Non-pigmented ciliary epithelial cell (primary cell): ENCODE measurements at regions not wholly inside any gene's neighbourhood (a gene's known extent, or its start where the extent isn't known, plus 50 kb on each side); places are given as distances from the start of the nearest gene placed in this dataset.
A peak's percentile ranks its signal among the peaks of the same experiment; 100 is the strongest.
"Not testable (repeated sequence)": the region's sequence is repeated elsewhere in the genome, so short reads cannot be mapped to it uniquely, and the experiment has no call there.

ENCODE experiments used
- DNase-seq: peaks from one replicate; pipeline ENCODE4 v3.0.0-alpha.2; 2010; ENCODE audit warnings: low read depth

DNA sequence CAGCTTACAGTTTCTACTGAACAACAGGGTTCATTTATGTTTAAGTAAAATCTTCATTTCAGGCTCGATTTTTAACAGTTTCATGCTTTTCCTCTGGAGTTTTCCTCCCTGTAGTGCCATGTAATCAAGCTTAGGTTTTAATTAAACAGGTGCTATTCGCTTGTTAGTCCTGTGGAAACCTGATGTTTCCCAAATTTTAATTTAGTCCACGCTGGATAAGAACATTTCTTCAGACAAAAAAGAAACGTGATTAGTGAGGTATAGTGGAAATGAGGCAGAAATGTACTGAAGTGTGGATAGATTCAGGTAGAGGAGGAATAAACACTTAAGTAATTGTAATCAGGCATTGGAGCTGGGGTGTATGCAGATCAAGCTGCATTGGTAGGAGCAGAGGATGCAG, 1217.5 kb downstream of the AACS start:
- no peak for DNase-seq

DNA sequence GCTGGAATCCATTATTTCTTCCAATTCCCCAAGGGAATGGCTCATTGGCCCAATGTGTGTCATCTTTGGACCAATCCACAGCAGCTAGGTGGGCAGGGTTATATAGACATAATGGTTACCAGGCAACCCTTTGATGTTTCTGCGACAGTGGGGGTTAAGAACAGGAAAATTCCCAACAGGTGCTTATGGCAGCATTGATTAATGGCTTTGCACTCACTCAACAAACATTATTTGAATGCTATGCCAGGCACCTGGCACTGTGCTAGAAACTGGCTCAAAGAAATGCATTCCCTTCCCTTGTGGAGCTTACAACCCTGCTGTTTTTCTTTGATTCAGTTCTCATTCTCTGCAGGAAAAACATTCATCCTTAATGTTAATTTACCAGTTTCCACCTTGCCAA, 1221.0 kb downstream of the AACS start:
- no peak for DNase-seq

DNA sequence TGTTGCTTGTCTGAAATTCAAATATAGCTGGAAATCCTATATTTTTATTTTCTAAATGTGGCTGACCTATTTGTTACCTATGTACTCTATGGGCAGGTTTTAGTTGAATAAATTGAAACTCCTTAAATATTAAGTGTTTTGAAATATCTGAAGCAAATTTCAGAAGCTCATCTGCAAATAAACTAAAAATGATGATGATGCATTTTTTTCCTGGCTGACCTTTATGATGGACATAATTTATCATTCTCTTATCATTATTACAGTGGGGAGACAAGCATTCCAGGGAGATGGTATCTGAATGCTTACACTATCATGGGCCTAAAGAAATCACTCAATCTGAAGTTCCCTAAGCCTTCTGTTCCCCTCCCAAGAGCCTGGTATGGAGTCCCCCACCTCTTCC, 1225.2 kb downstream of the AACS start:
- no peak for DNase-seq

DNA sequence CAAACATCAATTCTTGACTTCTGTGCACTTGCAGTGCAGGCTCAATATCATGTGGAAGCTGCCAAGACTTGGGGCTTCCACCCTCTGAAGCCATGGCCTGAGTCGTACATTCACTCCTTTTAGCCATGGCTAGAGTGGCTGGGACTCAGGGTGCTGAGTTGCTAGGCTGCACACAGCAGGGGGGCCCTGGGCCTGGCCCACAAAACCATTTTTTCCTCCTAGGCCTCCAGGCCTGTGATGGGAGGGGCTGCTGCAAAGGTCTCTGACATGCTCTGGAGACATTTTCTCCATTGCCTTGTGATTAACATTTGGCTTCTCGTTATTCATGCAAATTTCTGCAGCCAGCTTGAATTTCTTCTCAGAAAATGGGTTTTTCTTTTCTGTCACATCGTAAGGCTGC, 1226.8 kb downstream of the AACS start:
- DNase-seq, result not testable (repeated sequence)

DNA sequence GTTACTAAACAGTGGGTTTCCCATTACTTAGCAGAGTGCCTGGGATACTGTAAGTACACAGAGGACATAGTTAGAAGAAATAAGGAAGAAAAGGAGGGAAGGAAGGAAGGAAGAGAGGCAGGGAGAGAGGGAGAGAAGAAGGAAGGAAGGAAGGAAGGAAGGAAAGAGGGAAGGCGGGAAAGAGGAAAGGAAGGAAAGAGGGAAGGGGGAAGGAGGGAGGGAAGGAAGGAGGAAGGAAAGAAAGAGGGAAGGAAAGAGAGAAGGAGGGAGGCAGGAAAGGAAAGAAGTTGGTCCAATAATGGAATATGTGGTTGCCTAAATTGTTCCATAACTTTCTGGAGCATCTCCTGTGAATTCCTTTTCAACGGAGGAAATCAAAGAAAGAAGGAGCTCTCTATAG, 1230.4 kb downstream of the AACS start:
- no peak for DNase-seq

DNA sequence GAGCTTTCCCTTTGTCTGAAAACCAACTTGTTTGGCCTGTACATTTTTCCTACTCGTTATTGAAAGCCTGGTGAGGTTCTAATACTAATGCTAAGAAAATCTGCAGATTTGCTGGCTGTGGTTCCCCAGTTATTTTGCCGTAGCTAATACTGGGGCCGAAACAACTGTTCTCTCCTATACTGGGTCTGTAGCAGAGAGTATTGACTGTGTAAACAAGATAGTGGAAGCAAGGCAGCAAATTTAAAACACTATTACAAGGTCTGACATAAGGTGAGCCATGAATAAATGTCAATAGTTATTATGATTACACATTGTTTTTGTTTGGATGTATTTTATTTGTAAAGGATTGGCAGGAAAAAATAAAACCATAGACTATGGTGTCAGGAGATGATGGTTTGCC, 1244.0 kb downstream of the AACS start:
- no peak for DNase-seq

DNA sequence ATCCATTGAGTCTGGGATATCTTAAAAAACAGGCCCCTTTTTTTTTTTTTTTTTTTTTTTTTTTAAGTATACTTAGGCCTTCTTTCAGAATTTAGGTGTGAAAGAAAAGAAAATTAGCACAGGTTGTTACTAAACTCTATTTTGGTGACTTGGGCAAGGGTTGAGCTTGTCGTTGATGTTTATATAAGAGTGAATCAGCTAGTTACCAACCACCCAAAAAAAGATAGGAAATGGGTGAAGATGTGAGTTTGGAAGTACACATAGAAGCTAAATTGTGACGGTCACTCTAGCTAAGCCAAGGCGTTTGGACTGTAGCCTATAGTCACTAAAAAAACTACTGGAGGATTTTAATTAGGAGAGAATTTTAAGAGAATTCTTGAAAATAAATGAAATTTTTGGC, 1247.2 kb downstream of the AACS start:
- DNase-seq, result no peak

DNA sequence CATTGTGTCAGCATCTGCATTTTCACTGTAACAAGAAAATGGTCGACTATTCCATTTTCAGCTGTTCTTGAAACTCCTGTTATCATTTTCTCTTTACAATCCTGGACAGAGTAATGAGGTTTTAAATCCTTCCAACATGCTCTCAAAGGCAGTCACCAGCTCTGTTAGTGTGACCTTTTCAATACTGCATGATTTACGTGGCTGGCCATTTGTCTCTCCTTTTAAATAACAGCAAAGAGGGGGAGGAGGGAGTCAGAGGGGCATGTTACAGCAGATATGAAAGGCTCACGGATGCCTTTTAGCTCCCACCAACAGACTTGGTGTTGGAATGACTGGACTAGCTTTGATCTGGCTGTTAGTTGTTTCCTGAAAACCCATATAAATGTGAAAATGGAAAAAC, 1251.2 kb downstream of the AACS start:
- DNase-seq, result no peak

DNA sequence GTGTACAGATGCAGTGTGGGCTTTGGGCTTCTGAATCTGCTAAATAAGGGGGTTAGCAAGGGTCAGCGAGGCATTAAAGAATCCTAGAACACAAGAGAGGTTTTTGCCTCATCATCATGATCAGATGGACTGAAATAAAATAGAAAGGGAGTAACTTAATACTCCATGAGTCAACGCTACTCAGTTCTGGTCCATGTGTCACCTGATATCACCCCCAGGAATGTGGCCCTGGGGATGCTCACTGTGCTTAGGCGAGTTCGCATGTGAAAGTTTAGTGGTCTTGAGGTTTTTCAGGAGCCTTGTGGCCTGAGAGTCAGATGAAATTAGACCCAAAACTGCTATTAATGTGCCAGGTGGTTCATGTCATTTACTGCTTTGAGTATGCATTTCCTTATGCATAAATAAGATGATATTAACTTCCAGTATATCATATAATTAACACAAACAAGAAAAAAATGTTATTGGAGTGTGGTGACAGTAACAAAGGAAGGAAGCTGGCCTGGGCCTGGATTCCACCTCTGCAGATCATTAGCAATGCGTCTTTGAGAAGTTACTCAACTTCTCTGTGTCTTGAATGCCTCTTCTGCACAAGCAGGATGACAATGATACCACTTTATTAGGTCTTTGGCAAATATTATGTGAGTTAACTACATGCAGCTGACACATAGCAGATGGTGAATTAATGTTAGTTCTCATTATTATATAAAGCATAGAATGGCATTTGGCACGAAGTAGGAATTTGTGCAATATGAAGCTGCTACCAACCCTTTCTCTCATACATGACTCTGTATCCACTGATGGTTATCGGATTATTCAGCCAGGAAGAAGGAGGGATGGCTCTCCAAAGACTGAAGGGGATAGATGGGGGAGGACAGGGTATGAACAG, 1272.6 kb downstream of the AACS start:
- peak; percentile 88 for DNase-seq

DNA sequence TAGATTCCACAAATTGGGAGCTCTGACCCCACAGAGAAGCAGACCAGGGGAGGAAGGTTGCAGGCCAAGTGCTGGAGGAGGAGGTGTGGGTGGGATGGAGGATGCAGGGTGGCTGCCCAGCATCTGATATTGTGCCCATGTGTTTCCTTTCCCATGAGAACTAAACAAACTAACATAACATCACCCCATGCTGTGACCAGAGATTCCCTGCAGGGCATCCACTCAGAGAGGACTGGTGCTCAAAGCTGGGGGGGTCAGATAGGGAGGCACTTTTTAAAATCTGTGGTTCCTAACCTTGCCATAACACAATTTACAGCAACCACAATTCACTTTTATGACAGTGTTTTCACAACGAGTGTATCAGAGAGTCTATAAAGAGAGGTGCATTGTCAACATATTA, 1277.6 kb downstream of the AACS start:
- DNase-seq, result no peak

DNA sequence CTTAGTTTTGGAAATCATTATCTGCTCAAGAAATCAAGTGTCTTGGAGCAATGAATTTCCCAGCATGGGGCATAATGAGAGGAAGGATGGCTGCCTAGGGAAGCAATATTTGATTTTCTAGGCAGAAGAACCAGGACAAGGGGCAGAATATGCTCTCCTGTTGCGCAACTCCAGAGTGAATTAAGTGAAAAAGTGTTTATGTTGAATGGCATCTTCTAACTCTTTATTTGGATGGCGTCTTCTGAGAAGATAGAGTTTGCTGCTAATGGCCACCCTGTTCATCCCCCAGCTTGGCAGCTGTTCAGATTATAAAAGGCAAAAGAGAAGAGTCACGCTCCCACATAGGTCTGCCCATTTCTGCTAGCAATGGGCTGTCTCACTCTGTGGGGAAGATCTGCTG, 1278.1 kb downstream of the AACS start:
- no peak for DNase-seq

DNA sequence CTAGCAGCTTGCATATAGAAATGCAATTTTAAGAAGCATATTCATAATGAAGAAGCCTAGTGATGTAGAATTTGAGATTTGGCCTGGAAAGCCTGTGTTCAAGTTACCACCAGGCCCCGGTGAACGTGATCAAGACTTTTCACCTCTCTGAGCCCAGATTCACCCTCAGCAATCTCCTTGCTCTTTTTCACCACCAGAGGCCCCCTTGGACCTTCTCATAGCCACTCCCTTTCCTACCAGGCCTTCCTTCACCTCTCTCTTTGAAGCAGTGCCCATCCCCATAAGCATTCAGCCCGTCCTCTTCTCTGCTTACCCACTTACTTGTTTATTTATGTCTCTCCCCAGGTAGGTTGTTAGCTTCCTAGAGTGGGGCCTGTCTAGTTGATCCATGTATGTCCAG, 1280.9 kb downstream of the AACS start:
- no peak for DNase-seq

DNA sequence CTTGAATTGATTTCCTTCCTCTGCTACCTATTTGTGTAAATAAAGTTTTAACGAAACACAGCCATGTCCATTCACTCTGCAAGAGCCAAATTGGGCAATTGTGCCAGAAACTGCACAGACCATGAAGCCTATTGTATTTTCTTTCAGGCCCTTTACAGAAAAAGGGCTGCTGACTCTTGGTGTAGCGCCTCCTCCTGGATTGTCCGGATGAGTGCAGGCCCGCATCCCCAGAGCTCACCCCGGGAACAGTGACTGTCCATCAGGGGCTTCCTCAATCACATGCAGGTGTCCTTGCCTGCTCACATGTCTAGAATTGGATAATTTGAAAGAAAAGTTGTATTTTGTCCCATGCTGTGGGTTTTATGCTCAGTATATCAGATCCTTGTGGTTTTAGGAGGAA, 1282.2 kb downstream of the AACS start:
- no peak for DNase-seq

DNA sequence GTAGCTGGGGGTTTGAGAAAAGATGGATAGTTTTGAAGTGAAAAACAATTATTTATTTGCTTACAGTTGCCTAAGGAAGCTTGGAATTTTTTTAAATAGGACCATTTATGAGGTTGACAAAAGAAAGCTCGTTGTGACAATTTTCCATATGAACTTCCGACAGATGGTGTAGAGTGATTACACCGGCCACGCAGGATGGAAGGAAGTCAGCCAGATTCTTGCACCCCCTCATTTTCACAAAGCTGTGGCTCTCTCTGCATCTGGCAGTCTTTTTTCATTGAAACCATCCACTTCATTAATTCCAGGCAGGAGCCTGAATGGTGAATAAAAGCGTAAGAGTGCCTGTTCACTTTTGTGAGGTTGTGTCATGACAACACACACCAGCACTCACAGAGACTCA, 1284.1 kb downstream of the AACS start:
- DNase-seq, result no peak

DNA sequence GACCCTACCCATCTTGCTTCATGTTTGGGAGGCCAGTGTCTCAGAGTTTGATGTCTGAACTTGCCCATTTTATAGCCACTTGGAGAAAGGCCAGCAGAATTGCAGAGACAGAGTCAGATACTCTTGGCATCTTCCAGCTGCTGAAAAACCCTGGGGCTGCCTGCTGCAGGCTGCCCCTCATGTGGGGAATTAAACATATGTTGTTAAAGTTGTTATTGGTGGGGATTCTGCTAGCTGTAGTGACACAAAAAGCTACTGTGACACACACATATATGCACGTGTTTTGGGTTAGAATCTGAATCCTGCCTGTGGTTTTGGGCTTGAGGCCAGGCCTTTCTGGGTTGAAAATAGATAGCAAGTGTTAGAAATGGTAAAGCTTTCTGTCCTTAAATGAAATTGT, 1288.4 kb downstream of the AACS start:
- DNase-seq, result no peak

DNA sequence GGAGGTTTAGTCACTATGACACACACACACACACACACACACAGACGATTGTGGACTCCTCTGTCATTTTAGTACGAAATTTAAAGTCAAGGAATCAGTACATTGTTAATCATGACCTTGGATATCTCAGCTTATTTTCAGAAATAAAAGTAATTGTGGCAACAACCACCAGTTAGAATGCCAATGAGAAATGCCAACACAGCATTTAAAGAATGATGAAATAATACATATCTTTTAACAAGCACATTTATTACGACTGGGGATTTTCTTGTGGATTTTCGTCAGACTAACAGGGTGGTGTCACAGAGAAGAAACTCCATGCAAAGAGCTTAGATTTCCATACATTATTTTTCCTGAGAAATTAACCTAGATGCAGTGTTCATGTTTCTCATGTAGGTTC, 1289.4 kb downstream of the AACS start:
- no peak for DNase-seq

DNA sequence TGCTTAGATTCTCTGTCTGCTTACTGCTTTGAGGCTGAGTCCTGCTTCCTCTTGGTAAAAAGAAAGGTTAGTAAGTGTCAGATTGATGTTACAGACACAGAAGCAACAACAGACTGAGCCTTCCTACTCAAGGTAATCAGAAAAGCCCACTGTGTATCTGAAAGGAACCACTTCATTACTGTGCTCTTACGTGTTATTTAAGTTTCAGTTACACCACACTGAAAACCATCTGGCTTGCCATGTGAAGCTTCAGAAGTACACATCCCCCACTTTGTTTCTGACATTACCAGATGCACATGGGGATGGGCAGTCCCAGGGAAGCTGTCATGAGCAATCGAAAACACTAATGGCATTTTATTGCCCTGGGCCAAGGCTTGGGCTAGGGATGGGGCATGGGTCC, 1290.1 kb downstream of the AACS start:
- DNase-seq, result no peak

DNA sequence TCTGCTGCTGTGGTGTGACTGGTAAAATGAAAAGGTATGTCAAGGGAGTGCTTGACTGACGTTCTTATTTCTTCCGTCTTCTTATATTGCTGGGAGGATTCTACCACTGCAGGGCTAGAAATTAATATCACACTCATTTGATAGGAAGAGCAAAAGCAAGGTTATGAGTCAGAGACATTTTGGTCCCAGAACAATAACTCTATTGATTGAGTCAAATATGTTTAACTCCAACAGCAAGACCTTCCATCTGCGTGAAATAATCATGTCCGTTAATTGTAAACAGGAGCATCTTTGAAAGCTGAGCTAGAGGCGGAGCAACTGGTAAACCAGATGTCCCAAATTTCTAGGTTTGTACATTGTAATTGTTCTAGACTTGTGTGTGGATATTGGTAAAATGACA, 1293.6 kb downstream of the AACS start:
- no peak for DNase-seq

DNA sequence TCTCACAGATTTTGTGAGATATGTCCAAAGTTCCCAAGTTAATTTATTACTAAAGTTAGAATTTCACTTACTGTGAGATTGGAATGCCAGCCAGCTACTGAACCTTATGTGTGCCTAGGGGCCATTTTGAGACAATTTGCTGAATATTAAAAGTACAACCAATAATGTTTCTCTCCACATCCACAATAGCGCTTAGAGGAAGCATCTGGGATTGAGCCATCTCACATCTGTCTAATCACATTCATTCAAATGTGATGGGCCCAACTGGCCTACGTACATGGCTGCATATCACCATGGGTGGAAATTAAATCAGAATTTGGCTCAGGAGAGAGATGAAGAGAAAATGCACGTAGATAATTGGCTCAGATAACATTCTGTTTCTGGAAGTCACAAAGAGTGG, 1294.0 kb downstream of the AACS start:
- DNase-seq, result no peak

DNA sequence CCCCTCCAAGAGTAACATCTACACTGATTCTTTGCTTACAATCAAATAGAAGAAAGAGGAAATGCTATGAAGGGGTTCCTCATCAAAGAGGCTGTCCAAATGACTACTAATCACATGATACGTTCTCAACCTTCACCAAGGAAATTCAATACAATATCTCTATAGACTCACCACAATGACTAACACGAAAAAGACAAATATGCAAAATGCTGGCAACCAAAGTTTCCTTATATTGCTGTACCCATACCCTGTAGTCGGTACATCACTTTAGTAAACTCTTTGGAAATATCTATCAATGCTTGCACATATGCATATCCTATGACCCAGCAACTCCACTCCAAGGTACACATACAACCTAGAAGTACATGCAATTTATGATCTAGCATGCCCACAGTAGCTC, 1296.6 kb downstream of the AACS start:
- no peak for DNase-seq

DNA sequence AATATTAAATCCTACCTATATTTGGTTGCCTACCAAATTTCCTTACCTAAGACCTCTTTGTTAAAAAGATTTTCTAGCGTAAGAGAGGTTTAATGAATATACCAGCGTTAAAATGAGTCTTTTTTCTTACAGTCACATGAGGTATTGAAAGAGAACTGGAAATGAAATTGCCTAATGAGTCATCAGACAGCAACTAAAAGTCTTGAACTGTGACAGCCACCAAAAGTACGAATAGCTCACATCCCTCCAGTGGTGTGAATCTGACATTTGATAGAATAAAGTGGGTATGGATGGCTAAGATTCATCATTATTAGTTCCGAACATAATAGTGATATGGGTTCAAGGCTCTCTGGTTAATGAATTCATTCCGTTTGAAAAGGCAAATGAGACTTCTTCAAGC, 1297.3 kb downstream of the AACS start:
- DNase-seq, result no peak

DNA sequence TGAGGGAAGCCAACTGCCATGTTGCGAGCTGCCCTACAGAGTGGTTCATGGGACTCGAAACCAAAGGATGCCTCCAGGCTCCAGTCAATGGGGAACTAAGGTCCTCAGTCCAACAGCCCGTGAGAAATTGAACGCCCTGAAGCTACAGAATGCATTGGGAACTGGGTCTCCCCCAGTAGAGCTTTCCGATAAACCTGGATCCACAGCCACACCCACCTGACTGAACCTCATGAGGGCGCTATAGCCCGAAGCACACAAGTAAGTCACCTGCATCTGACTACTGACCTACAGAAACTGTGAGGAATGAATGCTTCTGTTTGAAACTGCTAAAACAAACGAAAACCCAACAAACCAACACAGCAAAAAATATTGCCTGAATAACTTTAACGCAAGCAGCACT, 1297.7 kb downstream of the AACS start:
- DNase-seq, result no peak

DNA sequence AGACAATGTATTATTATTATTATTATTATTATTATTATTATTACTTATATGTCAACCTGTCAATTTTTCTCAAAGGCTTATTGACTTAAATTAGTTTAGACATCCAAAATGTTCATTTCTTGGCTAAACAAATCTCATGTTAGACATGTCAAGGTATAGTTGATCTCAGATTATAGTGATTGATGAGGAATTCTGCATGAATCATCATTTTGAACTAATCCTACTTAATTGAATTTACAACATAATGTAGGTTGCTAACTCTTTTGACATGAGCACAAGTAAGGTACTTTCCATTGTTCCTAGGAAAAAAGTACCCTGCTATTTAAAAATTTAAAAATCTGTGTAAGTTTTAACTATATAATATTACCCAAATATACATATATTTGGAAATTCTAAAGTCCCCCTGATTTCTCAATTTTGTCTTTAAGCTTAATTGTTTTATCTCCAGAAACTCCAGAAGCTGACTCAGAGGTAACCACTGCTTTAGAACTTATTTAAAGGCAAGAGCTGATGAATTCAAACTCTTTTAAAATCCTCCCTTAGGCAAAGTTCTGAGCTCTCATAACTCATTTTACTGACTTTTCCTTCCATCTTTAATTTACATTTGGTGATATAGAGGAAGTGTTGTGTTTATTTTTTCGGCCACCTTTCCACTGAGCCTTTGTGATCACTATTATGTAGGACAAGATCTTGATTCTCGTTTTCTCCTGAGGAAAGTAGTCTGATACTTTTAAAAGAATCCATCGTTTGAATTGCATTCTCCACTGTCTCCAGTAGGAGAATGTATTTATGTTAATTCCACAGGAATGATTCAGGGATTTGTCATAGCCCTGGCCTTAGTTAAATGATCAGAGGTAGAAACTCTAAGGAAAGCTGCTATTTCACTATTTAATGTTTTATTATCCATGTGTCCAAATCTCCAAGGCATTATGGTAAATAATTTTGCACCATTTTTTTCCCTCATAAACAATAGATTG, 1304.5 kb downstream of the AACS start:
- DNase-seq, result peak; percentile 22
